ENCODE measurements at regions not wholly inside any gene's neighbourhood (a gene's known extent, or its start where the extent isn't known, plus 50 kb on each side); places are given as distances from the start of the nearest gene placed in this dataset.

DNA sequence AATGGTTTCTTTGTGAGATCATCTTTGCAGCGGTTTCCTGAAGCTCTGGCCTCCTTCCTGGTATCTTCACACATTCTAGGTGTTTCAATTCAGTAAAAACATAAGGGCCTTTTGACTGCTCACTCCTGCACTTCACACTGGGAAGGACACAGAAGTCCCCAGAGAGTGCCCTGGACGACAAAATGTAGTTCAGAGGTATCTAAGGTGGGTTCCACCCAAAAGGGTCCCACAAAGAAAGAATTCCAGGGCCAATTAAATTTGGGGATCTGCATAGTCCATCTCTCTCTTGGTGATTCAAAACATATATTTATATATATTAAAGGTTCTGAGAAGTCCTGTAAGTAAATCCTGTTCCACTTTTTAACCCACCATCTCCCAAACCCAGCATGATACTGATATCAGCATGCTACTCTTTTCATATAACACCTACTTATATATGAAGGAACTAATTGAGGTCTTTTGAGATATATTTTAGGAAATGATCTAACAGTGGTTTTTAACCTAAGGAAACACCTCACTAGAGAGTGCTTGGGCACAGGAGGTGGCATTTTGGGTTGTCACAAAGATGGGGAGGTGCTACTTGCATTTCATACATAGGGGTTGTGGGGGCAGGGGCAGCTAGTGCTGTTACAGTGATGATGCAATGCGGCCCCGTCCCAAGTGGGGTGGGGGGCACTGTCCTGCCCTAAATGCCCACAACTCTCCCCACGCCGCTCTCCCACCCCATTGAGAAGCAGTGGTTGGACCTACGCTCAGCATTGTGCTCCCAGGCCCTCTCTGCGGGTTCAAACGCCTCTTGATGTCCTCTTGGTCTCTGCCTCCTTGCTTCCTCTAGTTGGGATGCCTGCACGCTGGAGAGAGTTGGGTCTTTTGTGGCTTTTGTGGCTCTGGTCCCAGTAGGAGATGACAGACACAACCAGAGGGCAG lies 109.4 kb downstream of the ARF6 start:
- no peak for TF ChIP-seq EZH2 (IDR thresholded peaks at IDR 0.05; ENCODE audit: insufficient read depth, low read length)
- TF ChIP-seq, protein P1, sequence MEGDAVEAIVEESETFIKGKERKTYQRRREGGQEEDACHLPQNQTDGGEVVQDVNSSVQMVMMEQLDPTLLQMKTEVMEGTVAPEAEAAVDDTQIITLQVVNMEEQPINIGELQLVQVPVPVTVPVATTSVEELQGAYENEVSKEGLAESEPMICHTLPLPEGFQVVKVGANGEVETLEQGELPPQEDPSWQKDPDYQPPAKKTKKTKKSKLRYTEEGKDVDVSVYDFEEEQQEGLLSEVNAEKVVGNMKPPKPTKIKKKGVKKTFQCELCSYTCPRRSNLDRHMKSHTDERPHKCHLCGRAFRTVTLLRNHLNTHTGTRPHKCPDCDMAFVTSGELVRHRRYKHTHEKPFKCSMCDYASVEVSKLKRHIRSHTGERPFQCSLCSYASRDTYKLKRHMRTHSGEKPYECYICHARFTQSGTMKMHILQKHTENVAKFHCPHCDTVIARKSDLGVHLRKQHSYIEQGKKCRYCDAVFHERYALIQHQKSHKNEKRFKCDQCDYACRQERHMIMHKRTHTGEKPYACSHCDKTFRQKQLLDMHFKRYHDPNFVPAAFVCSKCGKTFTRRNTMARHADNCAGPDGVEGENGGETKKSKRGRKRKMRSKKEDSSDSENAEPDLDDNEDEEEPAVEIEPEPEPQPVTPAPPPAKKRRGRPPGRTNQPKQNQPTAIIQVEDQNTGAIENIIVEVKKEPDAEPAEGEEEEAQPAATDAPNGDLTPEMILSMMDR (IDR thresholded peaks at IDR 0.05; ENCODE audit: insufficient read depth, low read depth, low read length): no peak

Data from astrocyte (in vitro differentiated cells and primary cell).